ENCODE measurements at regions not wholly inside any gene's neighbourhood (a gene's known extent, or its start where the extent isn't known, plus 50 kb on each side); places are given as distances from the start of the nearest gene placed in this dataset.

- no peak for TF ChIP-seq POLR2A (IDR thresholded peaks at IDR 0.05)
- TF ChIP-seq CTCF (IDR thresholded peaks at IDR 0.05), result no peak
These were observed 88.7 kb downstream of the NR1D2 start for GRCh38 chr3:24033818-24034217.

Data from thyroid gland (tissue), 4 donors.